ENCODE measurements at regions not wholly inside any gene's neighbourhood (a gene's known extent, or its start where the extent isn't known, plus 50 kb on each side); places are given as distances from the start of the nearest gene placed in this dataset.

DNA sequence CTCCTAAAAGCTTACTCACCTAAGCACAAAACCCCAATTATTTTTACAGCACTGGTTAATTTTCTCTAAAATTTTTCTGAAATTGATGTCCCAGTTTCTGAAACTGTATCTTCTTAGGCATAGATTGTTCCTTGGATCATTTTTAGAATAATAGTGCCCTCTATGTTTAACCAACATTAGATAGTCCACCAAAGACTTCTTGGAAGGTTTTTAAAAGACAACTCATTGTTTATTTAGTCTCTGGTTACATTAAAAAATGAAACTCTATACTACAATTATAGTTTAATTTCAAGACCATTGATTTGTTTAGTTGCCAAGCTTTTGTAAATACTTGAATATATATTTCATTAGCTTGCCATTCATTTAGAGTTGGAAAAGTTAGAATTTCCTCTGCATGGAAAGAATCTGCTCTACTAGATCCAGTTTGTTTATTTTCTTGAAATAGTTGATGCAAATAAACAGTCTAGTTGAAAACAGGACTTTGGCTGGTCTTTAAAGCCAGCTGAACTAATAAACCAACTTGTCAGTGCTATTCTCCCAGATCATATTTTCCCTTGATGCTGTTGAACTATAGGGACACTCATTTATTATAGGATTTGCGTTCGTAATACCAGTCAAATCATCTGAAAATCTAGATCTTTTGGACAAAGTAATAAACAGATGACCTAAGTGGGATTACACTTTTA lies 990.5 kb downstream of the TLE1 start:
- TF ChIP-seq, protein P1, sequence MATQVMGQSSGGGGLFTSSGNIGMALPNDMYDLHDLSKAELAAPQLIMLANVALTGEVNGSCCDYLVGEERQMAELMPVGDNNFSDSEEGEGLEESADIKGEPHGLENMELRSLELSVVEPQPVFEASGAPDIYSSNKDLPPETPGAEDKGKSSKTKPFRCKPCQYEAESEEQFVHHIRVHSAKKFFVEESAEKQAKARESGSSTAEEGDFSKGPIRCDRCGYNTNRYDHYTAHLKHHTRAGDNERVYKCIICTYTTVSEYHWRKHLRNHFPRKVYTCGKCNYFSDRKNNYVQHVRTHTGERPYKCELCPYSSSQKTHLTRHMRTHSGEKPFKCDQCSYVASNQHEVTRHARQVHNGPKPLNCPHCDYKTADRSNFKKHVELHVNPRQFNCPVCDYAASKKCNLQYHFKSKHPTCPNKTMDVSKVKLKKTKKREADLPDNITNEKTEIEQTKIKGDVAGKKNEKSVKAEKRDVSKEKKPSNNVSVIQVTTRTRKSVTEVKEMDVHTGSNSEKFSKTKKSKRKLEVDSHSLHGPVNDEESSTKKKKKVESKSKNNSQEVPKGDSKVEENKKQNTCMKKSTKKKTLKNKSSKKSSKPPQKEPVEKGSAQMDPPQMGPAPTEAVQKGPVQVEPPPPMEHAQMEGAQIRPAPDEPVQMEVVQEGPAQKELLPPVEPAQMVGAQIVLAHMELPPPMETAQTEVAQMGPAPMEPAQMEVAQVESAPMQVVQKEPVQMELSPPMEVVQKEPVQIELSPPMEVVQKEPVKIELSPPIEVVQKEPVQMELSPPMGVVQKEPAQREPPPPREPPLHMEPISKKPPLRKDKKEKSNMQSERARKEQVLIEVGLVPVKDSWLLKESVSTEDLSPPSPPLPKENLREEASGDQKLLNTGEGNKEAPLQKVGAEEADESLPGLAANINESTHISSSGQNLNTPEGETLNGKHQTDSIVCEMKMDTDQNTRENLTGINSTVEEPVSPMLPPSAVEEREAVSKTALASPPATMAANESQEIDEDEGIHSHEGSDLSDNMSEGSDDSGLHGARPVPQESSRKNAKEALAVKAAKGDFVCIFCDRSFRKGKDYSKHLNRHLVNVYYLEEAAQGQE (IDR thresholded peaks at IDR 0.05; ENCODE audit: insufficient read depth in 1 of 2, low read depth in 2 of 2, low read length in 2 of 2): no peak
- no peak for TF ChIP-seq TAF1 (IDR thresholded peaks at IDR 0.05; ENCODE audit: borderline replicate concordance, insufficient read depth, low read length)
- TF ChIP-seq POLR2AphosphoS5 (IDR thresholded peaks at IDR 0.05; ENCODE audit: low read depth, low read length): no peak
